H9 (cell line): ENCODE measurements at regions not wholly inside any gene's neighbourhood (a gene's known extent, or its start where the extent isn't known, plus 50 kb on each side); places are given as distances from the start of the nearest gene placed in this dataset.

ENCODE experiments used
- DNase-seq: peaks from one replicate; pipeline ENCODE4 v3.0.0-alpha.2; 2017
- H2AFZ ChIP-seq: one replicate; pipeline ENCODE4 v1.6.1; 2013; ENCODE audit warnings: mild to moderate bottlenecking, low read length, control low read depth, moderate library complexity
- H2AK5ac ChIP-seq: 2 replicates; pipeline ENCODE4 v1.6.1; 2013; ENCODE audit warnings: low read length, control low read depth, mixed read lengths; ENCODE audit not compliant: insufficient read length
- H2BK120ac ChIP-seq: one replicate; pipeline ENCODE4 v1.6.1; 2013; ENCODE audit warnings: low read depth, mild to moderate bottlenecking, low read length, control low read depth, inconsistent platforms; ENCODE audit not compliant: poor library complexity, severe bottlenecking
- H2BK12ac ChIP-seq: 2 replicates; pipeline ENCODE4 v1.6.1; 2013; ENCODE audit warnings: low read length, control low read depth, mixed read lengths, low read depth; ENCODE audit not compliant: insufficient read length
- H2BK15ac ChIP-seq: 2 replicates; pipeline ENCODE4 v1.6.1; 2013; ENCODE audit warnings: low read depth, low read length, control low read depth
- H2BK20ac ChIP-seq: one replicate; pipeline ENCODE4 v1.6.1; 2013; ENCODE audit warnings: low read depth, mild to moderate bottlenecking, low read length, control low read depth, inconsistent platforms; ENCODE audit not compliant: poor library complexity, severe bottlenecking
- H2BK5ac ChIP-seq: 2 replicates; pipeline ENCODE4 v1.6.1; 2013; ENCODE audit warnings: low read length, control low read depth, mixed read lengths; ENCODE audit not compliant: insufficient read length
- H3K14ac ChIP-seq: 2 replicates; pipeline ENCODE4 v1.6.1; 2013; ENCODE audit warnings: low read length, control low read depth; ENCODE audit not compliant: insufficient read depth
- H3K18ac ChIP-seq: 2 replicates; pipeline ENCODE4 v1.6.1; 2013; ENCODE audit warnings: low read depth, mild to moderate bottlenecking, mixed read lengths, low read length, control low read depth; ENCODE audit not compliant: insufficient read length
- H3K23ac ChIP-seq: 2 replicates; pipeline ENCODE4 v1.6.1; 2013; ENCODE audit warnings: low read length, control low read depth, mixed read lengths, low read depth; ENCODE audit not compliant: insufficient read length
- H3K23me2 ChIP-seq: 2 replicates; pipeline ENCODE4 v1.6.1; 2013; ENCODE audit warnings: low read depth, mild to moderate bottlenecking, mixed read lengths, low read length, control low read depth; ENCODE audit not compliant: insufficient read length, poor library complexity, severe bottlenecking
- H3K27ac ChIP-seq: 2 replicates; pipeline ENCODE4 v1.5.1; 2013; ENCODE audit warnings: low read length, control low read depth, mixed read lengths, low read depth; ENCODE audit not compliant: insufficient read length
- H3K27me3 ChIP-seq: 2 replicates; pipeline ENCODE4 v1.6.1; 2013; ENCODE audit warnings: low read length, control low read depth, inconsistent platforms; ENCODE audit not compliant: insufficient read depth
- H3K4ac ChIP-seq: 2 replicates; pipeline ENCODE4 v1.6.1; 2013; ENCODE audit warnings: low read depth, mild to moderate bottlenecking, control low read depth, inconsistent platforms, low read length, moderate library complexity
- H3K4me1 ChIP-seq: 2 replicates; pipeline ENCODE4 v1.6.1; 2013; ENCODE audit warnings: low read length, control low read depth, inconsistent platforms; ENCODE audit not compliant: insufficient read depth
- H3K4me2 ChIP-seq: 2 replicates; pipeline ENCODE4 v1.6.1; 2013; ENCODE audit warnings: low read length, control low read depth, mixed read lengths; ENCODE audit not compliant: insufficient read length, insufficient read depth
- H3K56ac ChIP-seq: 2 replicates; pipeline ENCODE4 v1.6.1; 2013; ENCODE audit warnings: low read depth, mild to moderate bottlenecking, mixed read lengths, low read length, control low read depth; ENCODE audit not compliant: insufficient read length
- H3K79me1 ChIP-seq: 2 replicates; pipeline ENCODE4 v1.6.1; 2013; ENCODE audit warnings: low read depth, mild to moderate bottlenecking, moderate library complexity, low read length, control low read depth, inconsistent platforms; ENCODE audit not compliant: insufficient read depth, poor library complexity, severe bottlenecking
- H3K79me2 ChIP-seq: 2 replicates; pipeline ENCODE4 v1.6.1; 2013; ENCODE audit warnings: low read length, control low read depth, inconsistent platforms; ENCODE audit not compliant: insufficient read depth
- H3K9ac ChIP-seq: 2 replicates; pipeline ENCODE4 v1.6.1; 2013; ENCODE audit warnings: low read length, control low read depth, mixed read lengths; ENCODE audit not compliant: insufficient read length; ENCODE audit errors: extremely low read depth
- H3K9me3 ChIP-seq: one replicate; pipeline ENCODE4 v1.6.1; 2013; ENCODE audit warnings: low read depth, low read length, inconsistent platforms; ENCODE audit not compliant: control insufficient read depth
- H3T11ph ChIP-seq: one replicate; pipeline ENCODE4 v1.6.1; 2013; ENCODE audit warnings: mild to moderate bottlenecking, low read length, control low read depth, inconsistent platforms
- H4K20me1 ChIP-seq: one replicate; pipeline ENCODE4 v1.6.1; 2013; ENCODE audit not compliant: control insufficient read depth, insufficient read length, insufficient read depth
- H4K5ac ChIP-seq: 2 replicates; pipeline ENCODE4 v1.6.1; 2013; ENCODE audit warnings: low read depth, mild to moderate bottlenecking, mixed read lengths, low read length, control low read depth; ENCODE audit not compliant: insufficient read length
- H4K8ac ChIP-seq: replicated peaks from 2 replicates; pipeline ENCODE4 v1.6.1; 2013; ENCODE audit warnings: low read length, control low read depth, mixed read lengths, low read depth; ENCODE audit not compliant: insufficient read length
- H4K91ac ChIP-seq: 2 replicates; pipeline ENCODE4 v1.6.1; 2013; ENCODE audit warnings: low read depth, mild to moderate bottlenecking, moderate library complexity, mixed read lengths, low read length, control low read depth; ENCODE audit not compliant: insufficient read length
- H3K27ac Mint-ChIP-seq, 3 experiments: 2 replicates in 2 of 3; 3 replicates in 1 of 3; pipeline ENCODE4 v1.8.0; 2020 to 2021; ENCODE audit warnings: mixed read lengths in 3 of 3, mild to moderate bottlenecking in 1 of 3, moderate library complexity in 1 of 3
- H3K27me3 Mint-ChIP-seq: 2 replicates; pipeline ENCODE4 v1.8.0; 2021; ENCODE audit warnings: low read depth, mild to moderate bottlenecking, moderate library complexity, mixed read lengths
- H3K36me3 Mint-ChIP-seq, 3 experiments: 2 replicates in 2 of 3; 3 replicates in 1 of 3; pipeline ENCODE4 v1.8.0; 2020 to 2021; ENCODE audit warnings: low read depth in 3 of 3, mixed read lengths in 3 of 3; ENCODE audit not compliant: insufficient read depth in 1 of 3
- H3K4me1 Mint-ChIP-seq, 2 experiments: 2 replicates each; pipeline ENCODE4 v1.8.0; 2020; ENCODE audit warnings: mixed read lengths in 2 of 2
- H3K4me3 Mint-ChIP-seq, 2 experiments: 2 replicates in 1 of 2; 3 replicates in 1 of 2; pipeline ENCODE4 v1.8.0; 2020 to 2021; ENCODE audit warnings: mild to moderate bottlenecking in 2 of 2, mixed read lengths in 2 of 2, moderate library complexity in 1 of 2
- H3K9me3 Mint-ChIP-seq, 2 experiments: 2 replicates in 1 of 2; 3 replicates in 1 of 2; pipeline ENCODE4 v1.8.0; 2020; ENCODE audit warnings: mild to moderate bottlenecking in 2 of 2, mixed read lengths in 2 of 2, moderate library complexity in 1 of 2
- WGBS: extraction: QIAGEN DNeasy Blood & Tissue Kit; methylation state at CpG from one replicate; pipeline ENCODE4 v1.1.7; 2013; ENCODE audit warnings: missing lambda C conversion rate, low lambda C conversion rate, mixed read lengths; ENCODE audit not compliant: insufficient read length; ENCODE audit errors: extremely low coverage; 5-methylcytosine and 5-hydroxymethylcytosine counted together
- TF ChIP-seq, protein P1 (sequence below): fragments of 200-600 bp; sonication (generic); conservative IDR thresholded peaks from 3 replicates; pipeline ENCODE4 v1.8.0; 2021; ENCODE audit warnings: antibody characterized with exemption, mild to moderate bottlenecking

DNA sequence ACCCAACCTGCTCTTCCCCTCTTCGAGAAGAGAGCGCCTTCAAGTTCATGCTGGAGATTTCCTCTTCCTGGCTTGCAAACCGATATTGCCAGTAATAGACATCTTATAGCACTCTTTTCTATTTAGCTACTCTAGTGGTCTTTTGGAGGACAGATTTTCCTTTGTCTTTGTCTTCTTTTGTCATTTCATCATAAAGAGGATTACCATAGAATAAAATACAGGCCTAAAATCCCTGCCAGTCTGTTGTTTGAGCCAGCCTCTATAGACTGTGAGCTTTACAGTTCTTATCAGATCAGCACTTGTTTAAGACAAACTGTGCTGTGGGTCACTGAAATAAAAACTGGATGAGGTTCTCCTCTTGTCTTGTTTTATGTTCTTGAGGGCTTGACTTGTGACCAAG, 802.8 kb downstream of the NR2F1-AS1 start:
- H3K9me3 Mint-ChIP-seq = no peaks in the 10 kb centered on the region

More for the DNA sequence above, 802.8 kb downstream of the NR2F1-AS1 start:
- Histone ChIP-seq H4K20me1 (no peaks in the 10 kb centered on the region), H3K23ac (no peak overlapping the region), H3T11ph (no peak overlapping the region), H4K8ac (no peak overlapping the region), H3K27me3 (no peaks in the 10 kb centered on the region), H3K27ac (no peak overlapping the region), H3K9me3 (no peaks in the 10 kb centered on the region), H2BK5ac (no peak overlapping the region), H3K56ac (no peak overlapping the region), H3K18ac (no peak overlapping the region), H3K79me1 (no peaks in the 10 kb centered on the region), H3K4me1 (no peaks in the 10 kb centered on the region; the same call in 1 of the 2 replicates), H2BK120ac (no peak overlapping the region), H4K91ac (no peak overlapping the region), H3K14ac (no peak overlapping the region), H3K9ac (no peak overlapping the region), H2AFZ (no peak overlapping the region), H2BK15ac (no peak overlapping the region), H3K4ac (no peak overlapping the region), H3K23me2 (no peaks in the 10 kb centered on the region), H2BK12ac (no peak overlapping the region), H4K5ac (no peak overlapping the region), H2BK20ac (no peak overlapping the region), H2AK5ac (no peak overlapping the region), H3K79me2 (no peaks in the 10 kb centered on the region), H3K4me2 (no peak overlapping the region)
- Mint-ChIP-seq H3K4me3 (no peak overlapping the region), H3K27ac (peak overlapping the region in 1 of 3 experiments; percentile 77; a peak in 1 of 7 replicates), H3K27me3 (peaks cover 3% of the 10 kb centered on the region; the same call in 1 of the 2 replicates), H3K4me1 (peaks cover 36 to 39% of the 10 kb centered on the region in 2 experiments), H3K36me3 (no peaks in the 10 kb centered on the region)
- DNase-seq = no peak
- TF ChIP-seq, protein P1, sequence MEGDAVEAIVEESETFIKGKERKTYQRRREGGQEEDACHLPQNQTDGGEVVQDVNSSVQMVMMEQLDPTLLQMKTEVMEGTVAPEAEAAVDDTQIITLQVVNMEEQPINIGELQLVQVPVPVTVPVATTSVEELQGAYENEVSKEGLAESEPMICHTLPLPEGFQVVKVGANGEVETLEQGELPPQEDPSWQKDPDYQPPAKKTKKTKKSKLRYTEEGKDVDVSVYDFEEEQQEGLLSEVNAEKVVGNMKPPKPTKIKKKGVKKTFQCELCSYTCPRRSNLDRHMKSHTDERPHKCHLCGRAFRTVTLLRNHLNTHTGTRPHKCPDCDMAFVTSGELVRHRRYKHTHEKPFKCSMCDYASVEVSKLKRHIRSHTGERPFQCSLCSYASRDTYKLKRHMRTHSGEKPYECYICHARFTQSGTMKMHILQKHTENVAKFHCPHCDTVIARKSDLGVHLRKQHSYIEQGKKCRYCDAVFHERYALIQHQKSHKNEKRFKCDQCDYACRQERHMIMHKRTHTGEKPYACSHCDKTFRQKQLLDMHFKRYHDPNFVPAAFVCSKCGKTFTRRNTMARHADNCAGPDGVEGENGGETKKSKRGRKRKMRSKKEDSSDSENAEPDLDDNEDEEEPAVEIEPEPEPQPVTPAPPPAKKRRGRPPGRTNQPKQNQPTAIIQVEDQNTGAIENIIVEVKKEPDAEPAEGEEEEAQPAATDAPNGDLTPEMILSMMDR = no peak
- WGBS = no CpG with 5 or more reads among the region's 3 CpGs
